Heart right ventricle (tissue), 16 donors: ENCODE measurements at regions not wholly inside any gene's neighbourhood (a gene's known extent, or its start where the extent isn't known, plus 50 kb on each side); places are given as distances from the start of the nearest gene placed in this dataset.

ENCODE experiments used
- ATAC-seq, 8 donors: fragments of 200-7000 bp; cut with Tn5 transposase; one replicate each; pipeline ENCODE4 v1.9.1; 2020; ENCODE audit warnings: mild to moderate bottlenecking in 8 of 8, moderate library complexity in 8 of 8, moderate number of reproducible peaks in 1 of 8
- DNase-seq, 2 donors: peaks; one replicate each; pipeline ENCODE4 v3.0.0-alpha.2; 2020
- H3K27ac ChIP-seq, 10 donors: fragments of 200-600 bp; sonication (generic) in 2 of 10; one replicate each; pipeline versions ENCODE4 v1.5.0 to v1.8.0; 2020 to 2022; ENCODE audit warnings: mild to moderate bottlenecking in 3 of 10
- H3K27me3 ChIP-seq, 7 donors: fragments of 200-600 bp; one replicate each; pipeline ENCODE4 v1.8.0; 2021 to 2022; ENCODE audit warnings: mild to moderate bottlenecking in 2 of 7
- H3K36me3 ChIP-seq, 9 donors: fragments of 200-600 bp; sonication (generic) in 1 of 9; one replicate each; pipeline versions ENCODE4 v1.5.0 to v1.8.0; 2020 to 2022; ENCODE audit warnings: mild to moderate bottlenecking in 2 of 9
- H3K4me1 ChIP-seq, 9 donors: fragments of 200-600 bp; sonication (generic) in 1 of 9; one replicate each; pipeline versions ENCODE4 v1.5.0 to v1.8.0; 2020 to 2022; ENCODE audit warnings: mild to moderate bottlenecking in 4 of 9
- H3K4me3 ChIP-seq, 10 donors: fragments of 200-600 bp; sonication (generic) in 2 of 10; one replicate each; pipeline versions ENCODE4 v1.5.0 to v1.8.0; 2020 to 2022; ENCODE audit warnings: mild to moderate bottlenecking in 7 of 10, moderate library complexity in 2 of 10
- H3K9me3 ChIP-seq, 11 donors: fragments of 200-600 bp in 10 of 11; sonication (generic) in 2 of 11; one replicate each; pipeline versions ENCODE4 v1.5.0 to v1.8.0; 2013 to 2022; ENCODE audit warnings: mild to moderate bottlenecking in 2 of 11, control low read depth in 1 of 11, moderate library complexity in 1 of 11
- CTCF ChIP-seq, 9 donors: fragments of 200-600 bp; sonication (generic) in 2 of 9; IDR thresholded peaks; one replicate each; pipeline versions ENCODE4 v1.5.0 to v1.8.0; 2021 to 2022; ENCODE audit warnings: antibody characterized with exemption in 9 of 9, mild to moderate bottlenecking in 5 of 9, moderate library complexity in 1 of 9
- WGBS, 2 donors: extraction: QIAGEN DNeasy Blood & Tissue Kit; methylation state at CpG; one replicate each; pipeline ENCODE4 v1.1.7; 2013; ENCODE audit warnings: inconsistent platforms in 1 of 2; 5-methylcytosine and 5-hydroxymethylcytosine counted together
- intact Hi-C, 10 donors: fragments of 100-400 bp; cut with DNase I; formaldehyde crosslinking; loops; one replicate each; pipeline versions ENCODE4 v1.11.1 to v1.14.2; 2022
- donor health status: Arrhythmogenic right ventricular cardiomyopathy.
- donor health status: ischemic (EF 13 %, LVEDD 7.1; RV severe dilation, severe dysfunction).
- donor health status: healthy with polysubstance abuse.
- donor health status: DM: no; HTN: yes; CAD: no.
- donor health status: DM: no; HTN: no; CAD: no.
- donor health status: ischemic (EF 25% LVEDD 6.9; RV normal size, moderate dysfunction).
- donor health status: ischemic (EF 25% LVEDD 5.7; RV mildly dilated, moderate dysfunction).
- donor health status: healthy.
- donor health status: DM: yes; HTN: yes; CAD: no.
- donor health status: Ischemic cardiomyopathy.
- donor health status: ischemic (EF 35%, LVEDD 5.7; RV mildly dilated, moderate dysfunction).
- donor health status: nonischemic (EF 11% LVEDD 7.7; RV severe dilation, severe dysfunction).
- donor health status: DM: yes; HTN: yes; CAD: no.
- donor health status: PGD.
- donor health status: ischemic (EF 29% LVEDD 5.4; RV normal size, mild dysfunction).
- donor health status: nonischemic (EF 23%, LVEDD 6.1; RV moderate dilation, normal function).

GRCh38 chr11:104784684-104785460 lies 113.4 kb downstream of the CASP12 start:
- intact Hi-C loops, result no loop called here
- DNase-seq (no peak), ATAC-seq (no peak)
- Histone ChIP-seq H3K4me1 (no peaks in the 10 kb centered on the region), H3K9me3 (no peaks in the 10 kb centered on the region), H3K27me3 (no peaks in the 10 kb centered on the region), H3K36me3 (no peaks in the 10 kb centered on the region), H3K27ac (no peak overlapping the region), H3K4me3 (no peak overlapping the region)
- TF ChIP-seq CTCF (IDR thresholded peaks at IDR 0.05), result no peak
- WGBS, 2 donors, result 83 to 84% methylated on average over 4 of the region's 4 CpGs

GRCh38 chr11:104783241-104783640 lies 115.0 kb downstream of the CASP12 start:
- intact Hi-C loops, result no loop called here
- no peaks in the 10 kb centered on the region for H3K36me3 ChIP-seq

GRCh38 chr11:104782377-104782754 lies 115.9 kb downstream of the CASP12 start:
- Histone ChIP-seq H3K27me3 (no peaks in the 10 kb centered on the region), H3K9me3 (no peaks in the 10 kb centered on the region), H3K4me3 (no peak overlapping the region), H3K36me3 (no peaks in the 10 kb centered on the region), H3K27ac (no peak overlapping the region), H3K4me1 (no peaks in the 10 kb centered on the region)
- no peak for DNase-seq
- no peak for ATAC-seq
- intact Hi-C loops, result no loop called here
- no peak for TF ChIP-seq CTCF (IDR thresholded peaks at IDR 0.05)
- WGBS, 2 donors, result 90 to 93% methylated on average over 1 of the region's 1 CpG

More at GRCh38 chr11:104783241-104783640, 115.0 kb downstream of the CASP12 start:
- Histone ChIP-seq H3K27ac (no peak overlapping the region), H3K27me3 (no peaks in the 10 kb centered on the region), H3K9me3 (no peaks in the 10 kb centered on the region), H3K4me3 (no peak overlapping the region), H3K4me1 (no peaks in the 10 kb centered on the region)
- TF ChIP-seq CTCF (IDR thresholded peaks at IDR 0.05), result no peak
- 85 to 91% methylated on average over 2 of the region's 2 CpGs for WGBS, 2 donors
- no peak for DNase-seq
- no peak for ATAC-seq

GRCh38 chr11:104781719-104782376 lies 116.4 kb downstream of the CASP12 start:
- Histone ChIP-seq H3K36me3 (no peaks in the 10 kb centered on the region), H3K27me3 (no peaks in the 10 kb centered on the region), H3K27ac (no peak overlapping the region), H3K4me3 (no peak overlapping the region), H3K9me3 (no peaks in the 10 kb centered on the region), H3K4me1 (no peaks in the 10 kb centered on the region)
- no peak for TF ChIP-seq CTCF (IDR thresholded peaks at IDR 0.05)
- ATAC-seq, result no peak
- intact Hi-C loops, result no loop called here
- no peak for DNase-seq
- WGBS, 2 donors, result 83 to 87% methylated on average over 4 of the region's 4 CpGs
